ENCODE measurements at regions not wholly inside any gene's neighbourhood (a gene's known extent, or its start where the extent isn't known, plus 50 kb on each side); places are given as distances from the start of the nearest gene placed in this dataset.

DNA sequence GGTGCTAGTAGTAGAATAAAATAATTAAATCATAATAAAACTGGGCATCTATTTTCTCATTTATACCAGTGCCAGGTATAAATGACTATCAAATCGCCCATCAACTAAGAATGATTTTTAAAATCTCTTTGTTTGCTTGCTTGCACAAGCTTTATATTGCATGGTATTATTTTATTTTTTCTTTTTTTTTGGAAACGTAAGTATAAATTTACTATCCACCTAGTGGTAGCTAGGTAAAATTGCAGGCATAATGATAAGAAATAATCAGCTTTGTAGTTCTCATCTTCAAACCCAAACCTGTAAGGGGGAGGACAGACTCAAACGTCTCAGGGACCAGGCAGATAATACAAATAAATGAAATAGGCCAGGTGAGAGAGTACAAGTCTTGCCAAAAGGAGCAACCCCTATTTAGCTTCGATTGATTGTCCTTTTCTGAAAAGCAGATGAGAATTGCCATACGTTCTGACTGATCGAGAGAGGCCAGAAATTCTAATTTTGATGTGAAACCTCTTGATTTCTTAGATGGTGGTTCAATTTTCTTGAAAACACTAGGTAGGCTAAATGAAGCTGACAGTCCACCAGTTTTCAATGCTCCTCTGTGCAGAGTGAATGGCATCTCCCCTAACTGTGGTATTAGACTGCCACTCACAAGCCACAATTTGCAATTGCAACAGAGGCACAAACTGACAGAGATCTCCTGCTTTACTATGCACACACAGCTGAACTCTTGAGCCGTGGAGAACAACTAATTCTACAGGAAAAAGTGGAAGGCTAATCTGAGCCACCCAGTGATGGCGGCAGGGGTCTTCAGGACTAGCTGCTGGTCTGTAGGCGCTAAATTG is 189.3 kb downstream of the DACT1 start:
- Histone ChIP-seq H3K36me3 (ENCODE audit: control insufficient read depth, insufficient read depth, low read length) (no peaks in the 10 kb centered on the region), H3K9me3 (ENCODE audit: control insufficient read depth, low read length) (peaks cover 16% of the 10 kb centered on the region), H3K4me3 (ENCODE audit: low read length) (peak overlapping the region; percentile 27), H3K27ac (ENCODE audit: low read depth, low read length) (no peak overlapping the region), H3K27me3 (ENCODE audit: control insufficient read depth, insufficient read depth, low read length, poor library complexity, severe bottlenecking) (no peaks in the 10 kb centered on the region), H3K9ac (ENCODE audit: extremely low read depth, low read length, poor library complexity, severe bottlenecking) (no peak overlapping the region), H3K4me1 (ENCODE audit: control insufficient read depth, insufficient read depth, low read length) (no peaks in the 10 kb centered on the region)
- DNase-seq, result no peak
- Mint-ChIP-seq H3K4me1 (peaks cover 10% of the 10 kb centered on the region), H3K36me3 (ENCODE audit: low read depth) (no peaks in the 10 kb centered on the region), H3K9me3 (peaks cover 5% of the 10 kb centered on the region), H3K27me3 (ENCODE audit: insufficient read depth) (no peaks in the 10 kb centered on the region), H3K27ac (no peak overlapping the region), H3K4me3 (no peak overlapping the region)
- WGBS, 2 experiments (ENCODE audit: insufficient coverage in 1 of 2, insufficient read length in 1 of 2), result 91 to 98% methylated on average over 6 to 8 of the region's 9 CpGs
- TF ChIP-seq, protein P1, sequence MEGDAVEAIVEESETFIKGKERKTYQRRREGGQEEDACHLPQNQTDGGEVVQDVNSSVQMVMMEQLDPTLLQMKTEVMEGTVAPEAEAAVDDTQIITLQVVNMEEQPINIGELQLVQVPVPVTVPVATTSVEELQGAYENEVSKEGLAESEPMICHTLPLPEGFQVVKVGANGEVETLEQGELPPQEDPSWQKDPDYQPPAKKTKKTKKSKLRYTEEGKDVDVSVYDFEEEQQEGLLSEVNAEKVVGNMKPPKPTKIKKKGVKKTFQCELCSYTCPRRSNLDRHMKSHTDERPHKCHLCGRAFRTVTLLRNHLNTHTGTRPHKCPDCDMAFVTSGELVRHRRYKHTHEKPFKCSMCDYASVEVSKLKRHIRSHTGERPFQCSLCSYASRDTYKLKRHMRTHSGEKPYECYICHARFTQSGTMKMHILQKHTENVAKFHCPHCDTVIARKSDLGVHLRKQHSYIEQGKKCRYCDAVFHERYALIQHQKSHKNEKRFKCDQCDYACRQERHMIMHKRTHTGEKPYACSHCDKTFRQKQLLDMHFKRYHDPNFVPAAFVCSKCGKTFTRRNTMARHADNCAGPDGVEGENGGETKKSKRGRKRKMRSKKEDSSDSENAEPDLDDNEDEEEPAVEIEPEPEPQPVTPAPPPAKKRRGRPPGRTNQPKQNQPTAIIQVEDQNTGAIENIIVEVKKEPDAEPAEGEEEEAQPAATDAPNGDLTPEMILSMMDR (conservative IDR thresholded peaks at IDR 0.05), result peak; percentile 78

DNA sequence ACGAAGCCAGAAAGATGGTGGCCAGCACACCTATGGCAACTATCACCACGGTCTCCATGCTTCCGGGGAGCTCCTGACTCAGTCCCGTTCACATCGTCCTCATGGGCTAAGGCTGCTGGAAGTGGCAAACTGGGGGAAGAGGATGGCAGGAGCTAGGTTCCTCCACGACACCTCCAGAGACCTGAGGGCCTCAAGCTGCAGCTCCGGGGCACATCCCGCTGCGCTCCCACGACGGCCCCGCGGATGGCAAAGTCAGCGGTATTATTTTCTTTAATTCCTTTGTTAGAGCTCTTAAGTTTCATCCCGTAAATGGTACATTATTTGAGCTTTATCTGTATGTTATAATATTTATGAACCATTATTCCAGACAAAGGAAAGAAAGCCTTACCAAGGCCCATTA is 190.5 kb downstream of the DACT1 start:
- peaks cover 7% of the 10 kb centered on the region for H3K4me1 Mint-ChIP-seq
- no peak for DNase-seq
- Histone ChIP-seq H3K9ac (ENCODE audit: extremely low read depth, low read length, poor library complexity, severe bottlenecking) (no peak overlapping the region), H3K27me3 (ENCODE audit: control insufficient read depth, insufficient read depth, low read length, poor library complexity, severe bottlenecking) (no peaks in the 10 kb centered on the region), H3K27ac (ENCODE audit: low read depth, low read length) (no peak overlapping the region), H3K9me3 (ENCODE audit: control insufficient read depth, low read length) (peaks cover 16% of the 10 kb centered on the region), H3K4me3 (ENCODE audit: low read length) (no peak overlapping the region), H3K4me1 (ENCODE audit: control insufficient read depth, insufficient read depth, low read length) (no peaks in the 10 kb centered on the region), H3K36me3 (ENCODE audit: control insufficient read depth, insufficient read depth, low read length) (no peaks in the 10 kb centered on the region)
- peaks cover 9% of the 10 kb centered on the region for H3K9me3 Mint-ChIP-seq
- H3K4me3 Mint-ChIP-seq, result no peak overlapping the region
- H3K27me3 Mint-ChIP-seq (ENCODE audit: insufficient read depth), result no peaks in the 10 kb centered on the region
- H3K36me3 Mint-ChIP-seq (ENCODE audit: low read depth), result no peaks in the 10 kb centered on the region
- TF ChIP-seq, protein P1 (conservative IDR thresholded peaks at IDR 0.05), result no peak
- H3K27ac Mint-ChIP-seq, result no peak overlapping the region
- 96 to 98% methylated on average over 9 to 15 of the region's 15 CpGs for WGBS, 2 experiments (ENCODE audit: insufficient coverage in 1 of 2, insufficient read length in 1 of 2)

DNA sequence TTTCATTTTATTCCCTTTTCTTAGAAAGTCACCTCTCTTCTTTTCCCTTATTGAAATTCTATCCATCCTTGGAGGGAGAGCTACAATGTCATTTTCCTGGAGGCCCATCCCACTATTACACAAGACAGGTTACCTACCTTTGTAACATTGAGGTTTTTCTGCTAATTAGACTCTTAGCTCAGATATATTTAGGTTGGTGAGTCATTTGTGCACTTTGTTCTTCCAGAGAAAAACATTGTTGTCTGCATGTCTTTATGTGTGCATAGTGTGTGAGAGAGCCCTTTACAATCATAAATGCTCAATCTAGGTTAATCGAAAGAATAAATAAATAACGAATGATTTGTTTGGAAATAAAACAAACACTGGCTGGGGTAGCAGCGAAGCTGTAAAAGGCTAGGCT is 191.8 kb downstream of the DACT1 start:
- Mint-ChIP-seq H3K4me3 (no peak overlapping the region), H3K4me1 (peaks cover 4% of the 10 kb centered on the region), H3K27ac (no peak overlapping the region), H3K36me3 (ENCODE audit: low read depth) (no peaks in the 10 kb centered on the region), H3K9me3 (peaks cover 17% of the 10 kb centered on the region), H3K27me3 (ENCODE audit: insufficient read depth) (no peaks in the 10 kb centered on the region)
- 88 to 95% methylated on average over 2 to 3 of the region's 3 CpGs for WGBS, 2 experiments (ENCODE audit: insufficient coverage in 1 of 2, insufficient read length in 1 of 2)
- H3K27ac ChIP-seq (ENCODE audit: low read depth, low read length), result no peak overlapping the region
- TF ChIP-seq, protein P1 (conservative IDR thresholded peaks at IDR 0.05), result no peak
- H3K36me3 ChIP-seq (ENCODE audit: control insufficient read depth, insufficient read depth, low read length), result no peaks in the 10 kb centered on the region
- no peaks in the 10 kb centered on the region for H3K27me3 ChIP-seq (ENCODE audit: control insufficient read depth, insufficient read depth, low read length, poor library complexity, severe bottlenecking)
- H3K9ac ChIP-seq (ENCODE audit: extremely low read depth, low read length, poor library complexity, severe bottlenecking), result no peak overlapping the region
- H3K9me3 ChIP-seq (ENCODE audit: control insufficient read depth, low read length), result peaks cover 16% of the 10 kb centered on the region
- H3K4me1 ChIP-seq (ENCODE audit: control insufficient read depth, insufficient read depth, low read length), result no peaks in the 10 kb centered on the region
- no peak overlapping the region for H3K4me3 ChIP-seq (ENCODE audit: low read length)
- DNase-seq, result no peak

Measured in endodermal cell (in vitro differentiated cells).